SK-N-SH treated with all-trans-retinoic acid at 6 μM for 48 hours (cell line): ENCODE measurements at regions not wholly inside any gene's neighbourhood (a gene's known extent, or its start where the extent isn't known, plus 50 kb on each side); places are given as distances from the start of the nearest gene placed in this dataset.
"Not testable (repeated sequence)": the region's sequence is repeated elsewhere in the genome, so short reads cannot be mapped to it uniquely, and the experiment has no call there.

Experiments
- ARNTL ChIP-seq: fragments of 450-650 bp; formaldehyde crosslinking; IDR thresholded peaks from 2 replicates; pipeline ENCODE4 v1.5.0; 2020; ENCODE audit warnings: low read depth, mild to moderate bottlenecking, moderate library complexity, borderline replicate concordance
- PATZ1 ChIP-seq: fragments of 250-450 bp; sonication (Bioruptor Pico); IDR thresholded peaks from 2 replicates; pipeline ENCODE4 v1.8.0; 2020; ENCODE audit warnings: mild to moderate bottlenecking, moderate library complexity, borderline replicate concordance
- TSHZ2 ChIP-seq: fragments of 250-450 bp; sonication (Bioruptor Pico); IDR thresholded peaks from 2 replicates; pipeline ENCODE4 v1.5.0; 2020; ENCODE audit warnings: mild to moderate bottlenecking, moderate library complexity
- ZC3H10 ChIP-seq: fragments of 250-450 bp; sonication (Bioruptor Pico); IDR thresholded peaks from 2 replicates; pipeline ENCODE4 v1.5.1; 2021; ENCODE audit warnings: mild to moderate bottlenecking, moderate library complexity
- ZNF8 ChIP-seq: fragments of 450-650 bp; formaldehyde crosslinking; IDR thresholded peaks from 2 replicates; pipeline ENCODE4 v1.5.0; 2020; ENCODE audit warnings: mild to moderate bottlenecking, moderate library complexity

GRCh38 chr4:42313420-42313819 is 83.9 kb upstream of the SHISA3 start:
- not testable (repeated sequence) for TF ChIP-seq ZNF8 (CRISPR knock-in tag); ZC3H10; TSHZ2 (CRISPR knock-in tag); ARNTL; PATZ1 (CRISPR knock-in tag)
